ENCODE measurements at regions not wholly inside any gene's neighbourhood (a gene's known extent, or its start where the extent isn't known, plus 50 kb on each side); places are given as distances from the start of the nearest gene placed in this dataset.

DNA sequence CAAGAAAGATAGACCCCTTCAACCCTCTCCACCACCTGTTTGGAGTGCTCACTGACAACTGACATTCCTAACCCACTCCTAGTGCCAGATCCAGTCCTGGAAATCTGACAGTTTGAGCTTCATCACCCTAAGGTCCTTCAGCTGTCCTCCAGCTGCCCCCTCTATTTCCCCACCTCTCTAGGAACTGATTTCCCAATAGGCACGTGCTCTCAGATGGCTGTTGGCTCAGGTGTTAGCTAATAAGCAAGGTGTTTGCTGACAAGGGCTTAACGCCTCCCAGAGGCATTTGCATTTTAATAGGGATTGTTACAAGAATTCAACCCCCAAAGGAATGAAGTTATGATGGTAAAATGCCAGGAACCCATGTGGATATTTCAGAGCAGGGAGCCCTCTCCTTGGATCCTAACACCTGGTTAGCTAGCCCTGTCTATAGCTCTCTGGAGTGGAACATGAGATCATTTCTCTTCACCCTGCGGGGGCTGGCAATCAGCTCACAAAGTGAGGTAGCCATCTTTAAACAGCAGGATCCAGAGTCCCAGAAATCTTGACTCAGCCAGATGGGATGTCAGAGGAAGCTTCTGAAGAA is 348.5 kb upstream of the SFRP2 start:
- Histone ChIP-seq H3K4me1 (ENCODE audit: control insufficient read depth, insufficient read depth, low read length) (no peaks in the 10 kb centered on the region), H3K9ac (ENCODE audit: control insufficient read depth, insufficient read depth, low read length) (no peak overlapping the region), H3K9me3 (replicated peaks; ENCODE audit: control insufficient read depth, insufficient read depth, low read length) (no peaks in the 10 kb centered on the region), H3K27me3 (replicated peaks in 1 of 2; ENCODE audit: control insufficient read depth in 2 of 2, insufficient read depth in 2 of 2, low read length in 1 of 2) (no peaks in the 10 kb centered on the region), H3K4me2 (ENCODE audit: control insufficient read depth, insufficient read depth) (no peak overlapping the region), H3K79me2 (ENCODE audit: control insufficient read depth, insufficient read depth, low read length) (no peaks in the 10 kb centered on the region), H3K36me3 (ENCODE audit: control insufficient read depth in 2 of 2, insufficient read depth in 2 of 2, low read length in 1 of 2) (no peaks in the 10 kb centered on the region), H3K27ac (ENCODE audit: control insufficient read depth, insufficient read depth) (no peak overlapping the region), H4K20me1 (ENCODE audit: control insufficient read depth, insufficient read depth) (no peaks in the 10 kb centered on the region), H2AFZ (ENCODE audit: control insufficient read depth, low read depth, low read length) (no peak overlapping the region), H3K4me3 (no peak overlapping the region)
- ChIA-PET RAD21 (ENCODE audit: unreplicated experiment) (no interaction called here), POLR2A (no interaction called here), SMC1A (ENCODE audit: uncharacterized antibody, unreplicated experiment) (no interaction called here), CTCF (no interaction called here)
- in situ Hi-C loops (cut with MboI) (no loop called here), intact Hi-C loops (cut with micrococcal nuclease; ENCODE audit: unreplicated experiment) (no loop called here)
- DNase-seq (ENCODE audit: low read depth, low spot score) (no peak), ATAC-seq (no peak), FAIRE-seq (no peak)
- no TSS peak for BruUV-seq (replicated peaks)
- WGBS (ENCODE audit: insufficient coverage, insufficient replicate concordance, low lambda C conversion rate, missing lambda C conversion rate), result 7% methylated on average over 3 of the region's 3 CpGs
- TF ChIP-seq, protein P1, sequence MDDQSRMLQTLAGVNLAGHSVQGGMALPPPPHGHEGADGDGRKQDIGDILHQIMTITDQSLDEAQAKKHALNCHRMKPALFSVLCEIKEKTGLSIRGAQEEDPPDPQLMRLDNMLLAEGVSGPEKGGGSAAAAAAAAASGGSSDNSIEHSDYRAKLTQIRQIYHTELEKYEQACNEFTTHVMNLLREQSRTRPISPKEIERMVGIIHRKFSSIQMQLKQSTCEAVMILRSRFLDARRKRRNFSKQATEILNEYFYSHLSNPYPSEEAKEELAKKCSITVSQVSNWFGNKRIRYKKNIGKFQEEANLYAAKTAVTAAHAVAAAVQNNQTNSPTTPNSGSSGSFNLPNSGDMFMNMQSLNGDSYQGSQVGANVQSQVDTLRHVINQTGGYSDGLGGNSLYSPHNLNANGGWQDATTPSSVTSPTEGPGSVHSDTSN (IDR thresholded peaks at IDR 0.05; ENCODE audit: insufficient replicate concordance, low read depth, low read length), result no peak
- TF ChIP-seq, protein P2, sequence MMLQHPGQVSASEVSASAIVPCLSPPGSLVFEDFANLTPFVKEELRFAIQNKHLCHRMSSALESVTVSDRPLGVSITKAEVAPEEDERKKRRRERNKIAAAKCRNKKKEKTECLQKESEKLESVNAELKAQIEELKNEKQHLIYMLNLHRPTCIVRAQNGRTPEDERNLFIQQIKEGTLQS (IDR thresholded peaks at IDR 0.05; ENCODE audit: borderline replicate concordance, extremely low read depth, low read depth, low read length), result no peak
- TF ChIP-seq HDAC2 (IDR thresholded peaks at IDR 0.05), result no peak
- TF ChIP-seq TCF12 (IDR thresholded peaks at IDR 0.05; ENCODE audit: low read depth, low read length), result no peak
- no peak for TF ChIP-seq RAD21 (IDR thresholded peaks at IDR 0.05; ENCODE audit: insufficient read depth, low read depth, low read length)
- TF ChIP-seq CBFB (IDR thresholded peaks at IDR 0.05; ENCODE audit: low read depth), result no peak
- TF ChIP-seq CHD2 (IDR thresholded peaks at IDR 0.05; ENCODE audit: borderline replicate concordance, low read depth, low read length), result no peak
- no peak for TF ChIP-seq BMI1 (IDR thresholded peaks at IDR 0.05; ENCODE audit: borderline replicate concordance)
- TF ChIP-seq, protein P3, sequence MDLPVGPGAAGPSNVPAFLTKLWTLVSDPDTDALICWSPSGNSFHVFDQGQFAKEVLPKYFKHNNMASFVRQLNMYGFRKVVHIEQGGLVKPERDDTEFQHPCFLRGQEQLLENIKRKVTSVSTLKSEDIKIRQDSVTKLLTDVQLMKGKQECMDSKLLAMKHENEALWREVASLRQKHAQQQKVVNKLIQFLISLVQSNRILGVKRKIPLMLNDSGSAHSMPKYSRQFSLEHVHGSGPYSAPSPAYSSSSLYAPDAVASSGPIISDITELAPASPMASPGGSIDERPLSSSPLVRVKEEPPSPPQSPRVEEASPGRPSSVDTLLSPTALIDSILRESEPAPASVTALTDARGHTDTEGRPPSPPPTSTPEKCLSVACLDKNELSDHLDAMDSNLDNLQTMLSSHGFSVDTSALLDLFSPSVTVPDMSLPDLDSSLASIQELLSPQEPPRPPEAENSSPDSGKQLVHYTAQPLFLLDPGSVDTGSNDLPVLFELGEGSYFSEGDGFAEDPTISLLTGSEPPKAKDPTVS (IDR thresholded peaks at IDR 0.05; ENCODE audit: low read depth, low read length), result no peak
- TF ChIP-seq, protein P4, sequence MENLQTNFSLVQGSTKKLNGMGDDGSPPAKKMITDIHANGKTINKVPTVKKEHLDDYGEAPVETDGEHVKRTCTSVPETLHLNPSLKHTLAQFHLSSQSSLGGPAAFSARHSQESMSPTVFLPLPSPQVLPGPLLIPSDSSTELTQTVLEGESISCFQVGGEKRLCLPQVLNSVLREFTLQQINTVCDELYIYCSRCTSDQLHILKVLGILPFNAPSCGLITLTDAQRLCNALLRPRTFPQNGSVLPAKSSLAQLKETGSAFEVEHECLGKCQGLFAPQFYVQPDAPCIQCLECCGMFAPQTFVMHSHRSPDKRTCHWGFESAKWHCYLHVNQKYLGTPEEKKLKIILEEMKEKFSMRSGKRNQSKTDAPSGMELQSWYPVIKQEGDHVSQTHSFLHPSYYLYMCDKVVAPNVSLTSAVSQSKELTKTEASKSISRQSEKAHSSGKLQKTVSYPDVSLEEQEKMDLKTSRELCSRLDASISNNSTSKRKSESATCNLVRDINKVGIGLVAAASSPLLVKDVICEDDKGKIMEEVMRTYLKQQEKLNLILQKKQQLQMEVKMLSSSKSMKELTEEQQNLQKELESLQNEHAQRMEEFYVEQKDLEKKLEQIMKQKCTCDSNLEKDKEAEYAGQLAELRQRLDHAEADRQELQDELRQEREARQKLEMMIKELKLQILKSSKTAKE (IDR thresholded peaks at IDR 0.05; ENCODE audit: low read depth, poor library complexity, severe bottlenecking), result no peak
- TF ChIP-seq RCOR1 (conservative IDR thresholded peaks at IDR 0.05; ENCODE audit: low read depth, low read length), result no peak
- no peak for TF ChIP-seq EP300 (IDR thresholded peaks at IDR 0.05; ENCODE audit: borderline replicate concordance in 1 of 2, control insufficient read depth in 1 of 2, low read depth in 2 of 2, low read length in 2 of 2)
- no peak for TF ChIP-seq WRNIP1 (IDR thresholded peaks at IDR 0.05; ENCODE audit: borderline replicate concordance, low read depth, low read length)
- no peak for TF ChIP-seq MXI1 (IDR thresholded peaks at IDR 0.05; ENCODE audit: low read depth, low read length)
- TF ChIP-seq CEBPB (IDR thresholded peaks at IDR 0.05; ENCODE audit: borderline replicate concordance in 1 of 2, low read depth in 2 of 2, low read length in 2 of 2), result no peak
- TF ChIP-seq STAT1 (conservative IDR thresholded peaks at IDR 0.05), result no peak
